ENCODE measurements at regions not wholly inside any gene's neighbourhood (a gene's known extent, or its start where the extent isn't known, plus 50 kb on each side); places are given as distances from the start of the nearest gene placed in this dataset.

DNA sequence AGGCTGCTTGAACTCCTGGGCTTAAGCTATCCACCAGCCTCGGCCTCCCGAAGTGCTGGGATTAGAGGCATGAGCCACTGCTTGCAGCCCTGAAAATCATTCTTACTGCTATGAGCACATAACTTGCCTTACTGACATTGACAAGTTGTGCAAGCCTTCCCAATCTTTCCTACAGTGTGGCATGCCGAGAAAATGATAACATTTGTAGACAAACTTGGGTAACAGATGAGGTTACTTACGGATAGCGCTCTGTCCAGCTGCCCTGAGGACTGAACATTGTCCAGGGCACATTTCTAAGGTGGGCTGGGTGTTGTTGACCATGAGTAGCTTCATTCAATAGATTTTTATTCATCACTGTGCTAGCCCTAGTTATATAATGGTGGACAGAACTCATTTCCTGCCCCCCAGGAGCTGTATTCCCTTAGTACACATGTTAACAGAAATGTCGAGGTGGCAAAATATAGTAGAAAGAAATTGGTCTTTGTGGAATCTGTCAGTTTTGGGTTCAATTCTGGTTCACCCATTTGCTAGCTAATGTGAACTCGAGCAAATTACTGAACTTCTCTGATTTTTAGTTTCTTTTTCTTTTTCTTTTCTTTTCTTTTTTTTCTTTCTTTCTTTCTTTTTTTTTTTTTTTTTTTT lies 118.4 kb upstream of the AKIRIN2 start:
- DNase-seq (ENCODE audit: extremely low read depth, low read depth, low spot score), result no peak

DNA sequence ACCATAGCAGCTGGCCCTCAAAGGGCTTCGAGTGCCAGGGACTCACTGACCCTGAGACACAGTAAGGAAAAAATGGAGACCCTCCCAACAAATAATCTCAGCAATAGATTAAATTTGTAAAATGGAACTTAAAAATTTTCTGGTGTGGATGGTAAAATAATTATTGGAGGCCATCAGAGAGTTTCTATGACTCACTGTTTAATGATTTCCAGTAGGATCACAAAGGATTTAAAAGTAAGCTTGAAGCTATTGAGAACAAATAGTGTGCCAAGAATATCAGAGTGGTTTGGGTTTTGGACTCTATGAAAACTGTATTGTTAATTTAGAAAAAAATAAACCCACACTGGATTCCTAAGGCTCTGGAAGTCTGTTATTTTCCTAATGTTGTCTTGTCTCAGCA lies 115.2 kb upstream of the AKIRIN2 start:
- DNase-seq (ENCODE audit: extremely low read depth, low read depth, low spot score), result no peak

DNA sequence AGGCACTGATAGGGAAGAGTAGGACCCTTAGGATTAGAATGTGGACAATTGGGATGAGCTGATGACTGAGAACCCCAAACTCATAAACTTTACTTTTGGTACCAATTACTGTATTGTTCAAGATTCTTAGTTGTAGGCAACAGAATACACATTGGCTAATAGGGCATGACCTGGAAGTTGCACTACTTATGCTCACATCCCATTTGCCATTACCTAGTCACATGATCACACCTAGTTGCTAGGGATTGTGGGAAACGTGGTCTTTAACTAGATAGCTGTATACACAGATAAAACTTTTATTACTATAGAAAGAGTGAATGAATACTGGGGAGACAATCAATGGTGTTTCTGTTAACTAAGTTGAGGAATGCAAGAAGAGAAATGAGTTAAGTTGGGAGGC lies 113.4 kb upstream of the AKIRIN2 start:
- DNase-seq (ENCODE audit: extremely low read depth, low read depth, low spot score), result no peak

DNA sequence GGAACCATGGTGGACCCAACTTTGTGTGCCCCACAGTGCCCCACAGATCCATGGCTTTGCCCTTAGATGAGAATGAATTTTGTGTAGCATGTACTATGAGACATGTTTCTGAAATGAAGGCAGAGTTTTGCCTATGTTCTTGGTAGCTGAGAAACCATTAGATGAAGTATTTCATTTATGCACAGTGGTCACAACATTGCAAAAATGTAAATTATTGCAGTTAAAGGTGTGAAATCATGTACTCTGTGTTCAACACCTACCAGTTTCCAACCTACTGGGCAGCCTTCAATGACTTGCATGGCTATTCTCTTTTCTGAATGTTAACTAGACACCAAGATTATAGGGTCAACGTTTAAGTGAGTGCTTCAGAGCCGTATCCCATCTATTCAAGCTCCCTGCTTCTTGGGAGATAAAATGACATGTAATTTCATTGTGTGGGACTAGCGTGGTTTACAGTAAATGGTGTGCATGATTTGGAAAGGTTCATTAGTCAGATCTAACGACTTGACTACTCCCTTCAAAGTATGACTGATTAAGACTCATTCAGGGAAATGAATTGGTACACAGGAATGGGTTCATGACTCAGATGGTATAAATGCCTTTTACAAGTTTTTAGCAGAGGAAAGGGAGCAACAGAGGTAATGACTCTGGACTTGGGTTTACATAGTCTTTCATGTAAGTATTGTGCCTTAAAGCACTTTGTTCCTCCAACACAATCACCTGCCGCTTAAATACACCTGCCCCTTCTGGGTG lies 106.1 kb upstream of the AKIRIN2 start:
- DNase-seq (ENCODE audit: extremely low read depth, low read depth, low spot score), result no peak

DNA sequence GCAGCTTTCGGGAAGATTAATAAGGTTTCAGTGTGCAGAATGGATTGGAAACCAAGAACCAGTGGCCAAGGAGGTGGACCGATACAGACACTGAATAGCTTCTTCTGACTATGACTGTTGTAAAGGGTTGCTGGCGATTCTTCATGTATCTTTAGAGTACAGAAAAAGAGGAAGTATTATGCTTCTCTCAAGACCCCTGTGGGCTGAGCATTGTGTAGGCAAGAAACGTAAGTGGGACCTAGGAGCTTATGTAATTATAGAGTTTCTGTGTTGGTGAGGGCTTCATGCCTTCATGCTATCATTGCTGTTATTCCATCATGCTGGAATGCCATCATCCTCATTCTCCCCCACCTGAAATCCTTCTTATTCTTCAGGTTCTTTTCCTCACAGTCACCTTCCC lies 105.4 kb upstream of the AKIRIN2 start:
- no peak for DNase-seq (ENCODE audit: extremely low read depth, low read depth, low spot score)

DNA sequence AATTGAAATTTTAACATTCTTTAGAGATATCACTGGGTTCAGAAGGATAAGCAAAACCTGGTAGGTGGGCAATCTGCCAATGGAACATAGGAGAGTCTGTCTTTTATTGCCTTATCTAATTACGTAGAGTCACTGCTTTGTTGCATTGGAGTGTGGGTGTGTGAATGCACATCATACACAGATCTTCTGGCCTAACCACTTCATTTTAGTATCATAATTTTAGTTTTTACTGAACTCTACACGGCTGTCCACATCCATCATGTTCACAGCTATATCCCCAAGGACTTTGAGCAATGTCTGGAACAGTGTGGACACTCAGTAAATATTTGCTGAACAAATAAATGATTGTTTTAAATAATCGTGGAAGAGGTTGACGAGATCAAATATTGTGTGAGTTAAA lies 104.6 kb upstream of the AKIRIN2 start:
- DNase-seq (ENCODE audit: extremely low read depth, low read depth, low spot score), result no peak

DNA sequence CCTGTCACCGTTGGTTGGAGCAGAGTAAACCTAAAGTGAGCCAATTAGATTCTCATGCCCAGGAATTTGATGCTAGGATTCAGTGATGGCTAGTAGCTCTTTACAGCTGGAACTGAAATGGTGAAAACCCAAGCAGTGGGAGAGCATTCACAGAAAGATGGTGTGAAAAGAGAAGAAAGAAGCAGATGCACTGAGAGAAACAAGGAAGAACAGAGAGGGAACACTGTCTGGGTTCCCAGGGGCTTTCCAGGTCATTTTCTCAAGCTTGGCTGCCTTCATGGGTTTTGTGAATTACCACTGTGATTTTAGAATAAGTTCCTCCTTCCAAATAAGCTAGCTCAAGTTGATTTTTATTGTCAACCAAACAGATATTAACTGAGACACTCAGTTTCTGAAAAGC lies 104.1 kb upstream of the AKIRIN2 start:
- DNase-seq (ENCODE audit: extremely low read depth, low read depth, low spot score), result no peak

DNA sequence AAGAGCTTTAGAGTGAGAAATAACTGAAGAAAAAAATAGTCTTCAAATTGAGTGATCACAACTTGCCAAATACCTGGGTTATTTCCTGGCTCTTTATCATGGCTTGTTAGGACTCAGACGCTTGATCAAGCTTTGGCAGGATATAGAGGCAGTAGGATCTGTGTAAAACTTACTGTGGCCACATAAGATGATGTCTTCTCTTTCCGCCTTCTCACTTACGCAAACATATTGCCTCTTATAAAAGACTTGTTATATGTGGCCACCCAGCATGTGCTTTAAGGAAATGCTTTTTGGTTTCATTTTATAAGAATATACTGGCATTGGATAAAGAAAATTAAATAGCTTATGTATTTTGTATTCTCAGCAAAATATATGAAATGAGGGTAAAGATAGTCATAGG lies 101.8 kb upstream of the AKIRIN2 start:
- no peak for DNase-seq (ENCODE audit: extremely low read depth, low read depth, low spot score)

DNA sequence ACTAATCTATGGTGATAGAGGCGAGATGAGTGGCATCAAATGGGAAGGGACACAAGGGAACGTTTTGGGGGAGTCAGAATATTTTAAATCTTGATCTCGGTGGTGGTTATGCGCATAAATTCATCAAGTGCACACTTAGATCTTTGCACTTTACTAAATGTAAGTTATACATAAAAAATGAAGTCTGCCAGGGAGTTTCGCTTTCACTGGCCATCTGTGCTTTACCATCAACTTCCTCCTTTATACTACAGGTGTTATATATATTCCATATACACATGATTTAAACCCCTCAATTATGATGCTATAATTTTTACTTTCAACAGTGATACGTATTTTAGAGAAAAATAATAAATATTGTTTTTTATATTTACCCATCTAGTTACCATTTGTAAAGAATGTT lies 97.6 kb upstream of the AKIRIN2 start:
- DNase-seq (ENCODE audit: extremely low read depth, low read depth, low spot score), result no peak

DNA sequence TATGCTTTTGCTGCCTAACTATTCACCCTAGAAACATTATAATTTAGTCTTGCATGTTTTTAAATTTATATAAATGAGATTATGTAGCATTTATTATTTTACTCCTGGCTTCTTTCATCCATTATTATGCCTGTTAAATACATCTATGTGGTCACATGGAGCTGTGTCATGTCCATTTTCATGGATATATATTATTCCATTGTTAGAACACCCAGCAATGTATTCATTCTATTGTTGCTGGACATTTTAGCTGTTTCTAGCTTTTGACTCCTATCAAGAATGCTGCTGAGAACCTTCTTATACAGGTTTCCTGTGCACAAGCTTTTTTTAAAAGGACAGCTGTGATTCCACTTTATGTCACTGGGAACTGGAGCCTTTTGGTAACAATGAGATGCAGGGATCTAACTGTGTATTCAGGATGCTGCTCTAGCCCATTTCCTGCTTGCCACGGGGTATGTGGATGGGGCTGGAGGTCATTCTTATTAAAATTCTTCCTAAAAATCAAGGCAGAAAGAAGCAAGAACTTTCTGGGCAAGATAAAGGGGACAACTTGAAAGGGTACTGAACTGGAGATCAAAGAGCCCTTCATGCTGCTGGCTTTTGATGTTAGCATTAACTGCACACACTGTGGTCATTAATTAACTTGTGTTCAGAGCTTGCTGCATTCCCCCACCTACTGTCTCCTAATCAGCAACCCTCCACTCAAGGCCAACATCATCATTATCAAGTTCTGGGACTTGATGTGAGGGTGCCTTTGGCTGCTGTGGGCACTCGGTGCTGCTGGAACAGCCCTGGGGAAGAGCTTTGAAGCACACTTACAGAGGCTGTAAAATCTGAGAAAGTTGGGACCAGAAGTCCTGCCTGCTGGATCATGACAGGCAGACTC lies 96.6 kb upstream of the AKIRIN2 start:
- DNase-seq (ENCODE audit: extremely low read depth, low read depth, low spot score), result no peak

DNA sequence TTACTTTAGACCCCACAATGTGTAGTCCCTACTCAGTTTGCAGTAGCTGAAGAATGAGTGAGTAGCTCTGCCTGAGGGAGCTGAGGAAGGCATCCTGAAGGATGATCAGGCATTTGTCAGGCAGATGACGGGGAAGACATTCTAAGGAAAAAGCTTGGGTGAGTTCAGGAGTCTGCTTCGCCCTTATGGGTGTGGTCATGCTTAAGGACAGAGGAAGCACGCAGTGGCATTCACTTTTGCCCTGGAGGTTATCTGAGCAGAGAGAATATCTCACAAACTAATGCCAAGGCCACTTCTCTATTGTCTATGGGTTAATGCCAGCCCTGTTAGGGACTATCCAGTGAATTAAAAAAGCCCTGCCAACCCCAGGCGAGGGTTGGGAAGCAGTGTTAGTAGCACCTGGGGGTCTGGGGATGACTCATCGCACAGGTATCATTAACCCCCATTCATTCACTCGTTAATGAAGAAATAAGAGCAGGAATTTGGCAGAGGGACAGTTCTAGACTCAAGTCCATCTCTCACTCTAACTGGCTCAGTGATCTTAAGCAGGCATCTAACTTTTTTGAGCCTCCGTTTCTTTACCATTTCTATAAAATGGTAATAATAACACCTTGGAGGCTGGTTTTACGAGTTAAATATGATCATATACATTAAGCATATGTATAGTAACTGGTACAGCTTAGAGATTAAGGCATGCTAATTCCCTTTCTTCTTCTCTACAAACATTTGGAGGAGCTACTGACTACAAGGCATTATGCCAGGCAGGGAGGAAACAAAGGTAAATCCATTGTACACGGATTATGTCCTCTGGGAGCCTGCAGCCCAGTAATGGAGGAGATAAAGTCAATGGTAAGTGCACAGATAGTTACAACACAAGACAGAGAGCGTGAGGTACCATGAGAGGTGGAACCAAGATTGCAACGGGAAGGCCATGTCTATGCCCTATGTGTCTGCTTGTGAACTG lies 93.2 kb upstream of the AKIRIN2 start:
- no peak for DNase-seq (ENCODE audit: extremely low read depth, low read depth, low spot score)

DNA sequence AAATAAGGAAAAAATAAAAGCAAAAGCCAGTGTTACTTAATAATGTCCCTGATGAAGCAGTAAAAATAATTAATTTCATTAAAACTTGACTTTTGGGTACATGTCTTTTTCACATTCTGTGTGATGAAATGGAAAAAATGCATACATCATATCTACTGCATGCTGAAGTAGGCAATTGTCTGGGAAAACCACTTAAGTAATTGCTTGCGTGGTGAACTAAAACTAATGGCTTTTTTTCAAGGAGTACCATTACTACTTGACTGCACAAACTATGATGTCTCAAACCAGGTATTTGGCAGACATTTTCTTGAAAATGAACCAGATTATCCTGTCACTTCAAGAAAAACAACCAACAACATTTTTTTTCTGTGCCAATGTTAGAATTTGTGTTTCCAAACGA lies 91.3 kb upstream of the AKIRIN2 start:
- DNase-seq (ENCODE audit: extremely low read depth, low read depth, low spot score), result no peak

DNA sequence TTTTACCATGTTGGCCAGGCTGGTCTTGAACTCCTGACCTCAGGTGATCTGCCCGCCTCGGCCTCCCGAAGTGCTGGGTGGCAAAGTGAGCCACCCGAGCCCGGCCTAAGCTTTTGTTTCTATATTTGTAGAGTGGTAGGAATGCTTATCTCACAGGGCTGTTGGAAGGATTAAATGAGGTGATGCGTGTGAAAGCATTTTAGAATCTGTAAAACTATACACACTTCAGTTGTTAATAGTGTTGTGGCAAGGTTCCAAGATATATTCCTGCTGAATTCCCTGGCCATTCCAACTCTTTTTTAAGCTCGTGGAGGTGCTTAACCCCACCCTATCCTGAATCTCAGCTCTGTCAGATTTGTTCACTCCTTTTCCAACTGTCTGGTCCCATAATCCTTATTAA lies 89.9 kb upstream of the AKIRIN2 start:
- no peak for DNase-seq (ENCODE audit: extremely low read depth, low read depth, low spot score)

DNA sequence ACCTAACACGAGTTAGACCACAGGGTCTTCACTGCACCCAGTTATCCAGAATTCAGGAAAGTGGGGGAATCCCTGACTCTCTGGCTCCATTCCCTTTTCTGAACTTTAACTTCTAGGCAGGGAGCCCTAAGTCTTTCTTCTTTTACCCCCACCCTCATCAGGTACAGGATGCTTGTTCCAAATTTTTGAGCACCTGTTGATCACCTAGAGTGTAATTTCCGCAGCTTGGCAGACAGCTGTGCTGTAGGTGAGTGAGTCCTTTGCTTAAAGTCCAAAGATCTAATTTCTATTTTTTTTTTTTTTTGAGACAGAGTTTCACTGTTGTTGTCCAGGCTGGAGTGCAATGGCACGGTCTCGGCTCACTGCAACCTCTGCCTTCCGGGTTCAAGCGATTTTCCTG lies 89.5 kb upstream of the AKIRIN2 start:
- DNase-seq (ENCODE audit: extremely low read depth, low read depth, low spot score), result no peak

DNA sequence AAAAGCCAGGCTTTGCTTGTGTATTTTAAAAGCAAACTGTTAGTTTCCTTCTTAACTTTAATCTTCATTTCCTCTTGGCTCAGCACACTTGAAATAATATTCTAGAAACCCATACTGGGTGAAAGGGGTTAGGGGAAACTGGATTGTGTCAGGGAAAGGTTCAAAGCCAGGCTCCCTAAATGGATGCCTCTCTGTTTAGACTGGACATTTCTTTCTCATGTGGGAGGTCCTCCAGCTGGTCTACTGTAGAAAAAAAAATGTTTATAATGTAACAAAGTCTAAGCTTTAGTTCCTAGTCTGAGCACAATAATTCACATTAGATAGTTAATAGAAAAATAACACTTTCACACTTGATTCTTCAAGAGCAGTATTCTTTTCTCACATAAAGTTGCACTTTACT lies 89.0 kb upstream of the AKIRIN2 start:
- no peak for DNase-seq (ENCODE audit: extremely low read depth, low read depth, low spot score)

DNA sequence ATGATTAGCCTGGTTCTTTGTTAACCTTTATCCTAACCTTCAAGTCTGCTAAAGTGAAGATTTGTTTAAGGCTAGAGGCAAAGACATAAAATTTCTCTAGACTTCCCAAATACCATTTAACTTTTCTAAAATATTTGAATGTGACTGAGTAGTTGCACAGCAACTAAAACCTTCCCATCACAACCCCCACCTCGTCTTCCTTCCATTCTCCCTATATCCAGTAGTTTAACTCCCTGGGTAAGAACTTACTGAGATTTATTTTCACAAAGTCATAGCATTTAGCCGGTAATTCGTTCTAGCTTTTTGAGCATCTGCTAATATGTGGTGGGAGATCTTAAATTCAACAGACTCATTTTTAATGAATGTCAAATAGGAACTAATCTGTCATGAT lies 87.9 kb upstream of the AKIRIN2 start:
- DNase-seq (ENCODE audit: extremely low read depth, low read depth, low spot score), result no peak

DNA sequence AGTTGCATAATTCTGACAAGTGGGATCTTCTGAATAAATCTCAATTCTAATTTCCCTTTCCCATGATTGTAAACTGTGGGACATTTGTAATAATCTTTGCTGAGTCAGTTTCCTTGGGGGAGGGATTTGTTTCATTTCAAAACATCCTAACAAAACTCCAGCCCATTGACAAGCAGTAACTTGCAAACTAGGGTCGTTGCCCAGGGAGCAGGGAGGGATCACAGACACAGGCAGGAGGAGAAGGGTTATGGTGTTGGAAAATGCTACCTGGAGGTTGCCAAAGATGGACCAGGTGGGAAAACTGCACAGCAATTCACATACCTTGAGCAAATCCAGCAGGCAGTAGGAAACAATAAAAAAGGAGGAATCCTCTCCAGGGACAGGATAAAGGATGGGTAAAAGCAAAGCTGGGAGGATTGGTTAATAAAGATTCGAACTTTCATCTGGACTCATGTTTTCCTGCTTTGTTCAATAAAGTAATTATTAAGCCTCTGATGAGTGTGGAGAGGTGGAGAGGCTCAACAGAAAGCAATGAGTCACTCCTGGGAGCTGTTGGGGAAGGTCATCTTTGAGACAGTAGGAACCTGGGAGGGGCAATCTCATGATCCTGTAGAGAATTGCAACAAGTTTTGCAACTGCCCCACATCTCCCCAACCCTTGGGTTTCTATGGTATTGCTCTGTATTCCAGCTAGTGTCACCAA lies 87.3 kb upstream of the AKIRIN2 start:
- DNase-seq (ENCODE audit: extremely low read depth, low read depth, low spot score), result peak; percentile 16

DNA sequence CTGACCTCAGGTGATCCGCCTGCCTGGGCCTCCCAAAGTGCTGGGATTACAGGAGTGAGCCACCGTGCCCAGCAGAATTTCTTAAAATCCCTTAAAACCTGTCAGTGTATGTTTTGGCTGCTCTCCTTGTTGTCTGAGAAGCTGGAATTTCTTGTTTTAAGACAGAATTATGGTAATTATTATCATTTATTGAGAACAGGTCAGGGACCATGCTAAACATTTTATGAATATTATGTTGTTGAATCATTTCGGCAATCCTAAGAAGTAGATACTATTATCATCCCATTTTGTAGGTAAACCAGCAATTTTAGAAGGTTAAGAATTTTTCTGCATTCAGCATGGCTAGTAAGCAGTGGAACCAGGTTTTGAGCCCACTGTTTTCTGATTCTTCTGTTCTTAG lies 86.1 kb upstream of the AKIRIN2 start:
- no peak for DNase-seq (ENCODE audit: extremely low read depth, low read depth, low spot score)

DNA sequence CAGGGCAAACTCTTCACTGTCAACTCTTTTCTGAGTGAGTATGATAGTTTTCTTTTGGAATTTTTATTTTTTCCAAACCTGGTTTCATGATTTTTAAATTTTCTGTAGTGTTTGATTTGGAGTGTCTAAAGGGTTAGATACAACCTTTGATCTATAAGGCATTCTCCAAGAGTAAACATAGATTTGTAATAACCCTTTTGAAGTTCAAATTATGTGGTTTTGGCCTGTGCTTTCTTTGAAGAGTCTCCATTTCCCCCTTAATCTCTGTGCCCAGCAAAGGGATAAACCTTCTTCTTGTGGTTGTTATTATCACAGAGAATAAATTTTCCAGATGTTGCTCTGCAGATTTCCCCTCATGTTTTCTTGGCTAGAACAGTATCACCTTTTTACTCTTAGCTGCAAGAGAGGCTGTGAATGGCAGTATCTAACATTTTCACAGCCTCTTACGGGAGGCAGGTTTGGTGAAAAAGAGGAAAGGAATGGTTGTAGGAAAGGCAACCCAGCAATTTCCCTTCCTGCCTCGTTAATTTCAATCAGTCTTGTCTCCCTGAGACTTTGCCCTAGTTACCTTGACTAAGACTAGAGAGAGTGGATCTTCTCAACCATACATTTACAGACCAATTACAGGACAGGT lies 83.3 kb upstream of the AKIRIN2 start:
- no peak for DNase-seq (ENCODE audit: extremely low read depth, low read depth, low spot score)

DNA sequence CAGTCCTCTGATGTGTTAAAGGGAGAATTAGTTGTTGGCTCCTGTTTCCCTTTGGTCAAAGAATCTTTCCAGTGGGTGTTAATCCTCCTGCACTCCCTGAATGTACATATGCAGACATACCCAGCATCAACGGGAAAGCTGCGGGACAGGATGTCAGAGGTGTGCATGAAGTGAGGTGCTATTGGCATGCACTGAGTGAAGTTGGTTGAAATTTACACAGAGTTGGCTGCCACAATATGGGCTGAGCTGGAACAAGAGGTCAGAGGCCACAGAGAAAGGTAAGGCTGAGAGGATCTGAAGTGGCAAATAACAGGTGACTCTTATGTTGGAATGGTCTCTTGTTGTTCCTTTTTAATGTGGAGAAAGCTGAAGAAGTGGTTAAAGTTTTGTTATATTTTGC lies 82.7 kb upstream of the AKIRIN2 start:
- no peak for DNase-seq (ENCODE audit: extremely low read depth, low read depth, low spot score)
